Esophagus muscularis mucosa (tissue), 4 donors: ENCODE measurements at regions not wholly inside any gene's neighbourhood (a gene's known extent, or its start where the extent isn't known, plus 50 kb on each side); places are given as distances from the start of the nearest gene placed in this dataset.
"Not testable (repeated sequence)": the region's sequence is repeated elsewhere in the genome, so short reads cannot be mapped to it uniquely, and the experiment has no call there.

ENCODE experiments used
- DNase-seq: peaks from one replicate; pipeline ENCODE4 v3.0.0-alpha.2; 2017; ENCODE audit errors: extremely low spot score
- H3K27ac ChIP-seq, 4 donors: fragments of 200-600 bp; sonication (generic); replicated peaks in 1 of 4; 1 replicate in 3 of 4; 2 replicates in 1 of 4; pipeline ENCODE4 v1.5.1; 2016 to 2019; ENCODE audit warnings: mild to moderate bottlenecking in 1 of 4
- H3K27me3 ChIP-seq, 4 donors: fragments of 200-600 bp; sonication (generic); one replicate each; pipeline versions ENCODE4 v1.5.1 to v1.6.0; 2016 to 2019
- H3K36me3 ChIP-seq, 4 donors: fragments of 200-600 bp; sonication (generic); one replicate each; pipeline ENCODE4 v1.5.1; 2016 to 2019
- H3K4me1 ChIP-seq, 4 donors: fragments of 200-600 bp; sonication (generic); one replicate each; pipeline ENCODE4 v1.5.1; 2016 to 2019
- H3K4me3 ChIP-seq, 4 donors: fragments of 200-600 bp; sonication (generic); 1 replicate in 2 of 4; 2 replicates in 2 of 4; pipeline ENCODE4 v1.5.1; 2016 to 2019; ENCODE audit warnings: mild to moderate bottlenecking in 4 of 4, moderate library complexity in 1 of 4
- H3K9me3 ChIP-seq, 4 donors: fragments of 200-600 bp; sonication (generic); 1 replicate in 3 of 4; 2 replicates in 1 of 4; pipeline ENCODE4 v1.5.1; 2016 to 2019
- EP300 ChIP-seq: sonication (generic); formaldehyde crosslinking; IDR thresholded peaks from one replicate; pipeline ENCODE4 v1.6.1; 2017; ENCODE audit warnings: antibody characterized with exemption
- POLR2A ChIP-seq: fragments of 450-650 bp; IDR thresholded peaks from one replicate; pipeline ENCODE4 v1.6.1; 2017; ENCODE audit warnings: antibody characterized with exemption, moderate library complexity, mild to moderate bottlenecking, low read depth
- POLR2AphosphoS5 ChIP-seq, 2 donors: sonication (generic); formaldehyde crosslinking; IDR thresholded peaks; one replicate each; pipeline ENCODE4 v1.6.1; 2017; ENCODE audit warnings: antibody characterized with exemption in 2 of 2
- WGBS: methylation state at CpG from one replicate; pipeline ENCODE4 v1.1.5; 2018; 5-methylcytosine and 5-hydroxymethylcytosine counted together
- intact Hi-C: fragments of 100-400 bp; cut with DNase I; formaldehyde crosslinking; loops from one replicate; pipeline ENCODE4 v1.15.1; 2023
- TF ChIP-seq, protein P1 (sequence below), 3 experiments: fragments of 200-600 bp in 2 of 3; fragments of 450-650 bp in 1 of 3; sonication (generic) in 2 of 3; IDR thresholded peaks; one replicate each; pipeline ENCODE4 v1.5.1; 2017 to 2019; ENCODE audit warnings: antibody characterized with exemption in 3 of 3, mild to moderate bottlenecking in 2 of 3, moderate library complexity in 1 of 3

DNA sequence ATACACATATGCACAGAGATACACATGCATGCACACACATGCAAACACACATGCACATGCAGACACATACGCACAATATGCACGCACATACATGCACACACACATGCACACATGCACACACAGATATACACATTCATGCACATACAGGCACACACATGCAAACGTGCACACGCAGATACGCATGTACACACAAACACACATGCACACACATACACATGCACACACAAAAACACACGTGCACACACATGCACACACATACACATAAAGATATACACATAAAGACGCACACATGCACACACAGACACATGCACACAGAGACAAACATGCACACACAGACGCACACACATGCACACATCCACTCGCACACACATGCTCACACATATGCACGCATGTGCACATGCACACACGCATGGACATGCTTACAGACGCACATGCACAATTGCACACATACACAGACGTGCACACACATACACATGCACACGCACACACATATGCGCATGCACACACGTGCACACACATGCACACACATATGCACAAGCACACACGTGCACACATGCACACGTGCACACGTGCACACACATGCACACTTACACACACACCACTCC lies 145.2 kb downstream of the ADRA2C start:
- H3K36me3 ChIP-seq, result no peaks in the 10 kb centered on the region
- H3K4me1 ChIP-seq, result no peaks in the 10 kb centered on the region
- no peaks in the 10 kb centered on the region for H3K9me3 ChIP-seq
- intact Hi-C loops, result no loop called here
- WGBS, result 80% methylated on average over 19 of the region's 19 CpGs
- H3K27ac ChIP-seq, result no peak overlapping the region
- TF ChIP-seq POLR2A, result no peak
- TF ChIP-seq, protein P1, sequence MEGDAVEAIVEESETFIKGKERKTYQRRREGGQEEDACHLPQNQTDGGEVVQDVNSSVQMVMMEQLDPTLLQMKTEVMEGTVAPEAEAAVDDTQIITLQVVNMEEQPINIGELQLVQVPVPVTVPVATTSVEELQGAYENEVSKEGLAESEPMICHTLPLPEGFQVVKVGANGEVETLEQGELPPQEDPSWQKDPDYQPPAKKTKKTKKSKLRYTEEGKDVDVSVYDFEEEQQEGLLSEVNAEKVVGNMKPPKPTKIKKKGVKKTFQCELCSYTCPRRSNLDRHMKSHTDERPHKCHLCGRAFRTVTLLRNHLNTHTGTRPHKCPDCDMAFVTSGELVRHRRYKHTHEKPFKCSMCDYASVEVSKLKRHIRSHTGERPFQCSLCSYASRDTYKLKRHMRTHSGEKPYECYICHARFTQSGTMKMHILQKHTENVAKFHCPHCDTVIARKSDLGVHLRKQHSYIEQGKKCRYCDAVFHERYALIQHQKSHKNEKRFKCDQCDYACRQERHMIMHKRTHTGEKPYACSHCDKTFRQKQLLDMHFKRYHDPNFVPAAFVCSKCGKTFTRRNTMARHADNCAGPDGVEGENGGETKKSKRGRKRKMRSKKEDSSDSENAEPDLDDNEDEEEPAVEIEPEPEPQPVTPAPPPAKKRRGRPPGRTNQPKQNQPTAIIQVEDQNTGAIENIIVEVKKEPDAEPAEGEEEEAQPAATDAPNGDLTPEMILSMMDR (IDR thresholded peaks at IDR 0.05), result no peak
- TF ChIP-seq EP300, result no peak
- no peak for TF ChIP-seq POLR2AphosphoS5 (IDR thresholded peaks at IDR 0.05)
- H3K27me3 ChIP-seq, result peaks cover 0 to 32% (median 0%) of the 10 kb centered on the region in 4 donors
- DNase-seq, result no peak
- no peak overlapping the region for H3K4me3 ChIP-seq

DNA sequence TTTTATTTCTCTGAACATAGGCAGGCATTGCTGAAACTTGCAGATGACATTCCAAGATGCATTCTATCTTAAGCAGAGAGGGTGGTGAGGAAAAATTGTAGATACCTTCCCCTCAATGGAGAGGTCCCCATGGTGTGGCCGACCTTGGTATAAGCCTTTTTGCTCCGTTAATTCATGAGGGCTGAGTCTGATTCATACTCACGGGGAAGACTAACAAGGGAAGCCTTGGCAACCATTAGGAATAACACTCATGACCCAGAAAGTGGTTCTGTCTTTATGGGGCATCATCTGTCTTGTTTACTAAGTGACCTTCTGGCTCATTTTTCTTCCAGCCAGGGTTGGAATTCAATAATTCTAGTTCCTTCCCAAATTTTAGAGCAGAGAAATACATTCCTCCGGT lies 148.3 kb downstream of the ADRA2C start:
- H3K36me3 ChIP-seq, H3K27ac ChIP-seq, DNase-seq, intact Hi-C loops, H3K4me3 ChIP-seq, H3K9me3 ChIP-seq, H3K4me1 ChIP-seq: not testable (repeated sequence)
- peaks cover 0 to 13% (median 0%) of the 10 kb centered on the region in 4 donors for H3K27me3 ChIP-seq
- 77% methylated on average over 4 of the region's 4 CpGs for WGBS

DNA sequence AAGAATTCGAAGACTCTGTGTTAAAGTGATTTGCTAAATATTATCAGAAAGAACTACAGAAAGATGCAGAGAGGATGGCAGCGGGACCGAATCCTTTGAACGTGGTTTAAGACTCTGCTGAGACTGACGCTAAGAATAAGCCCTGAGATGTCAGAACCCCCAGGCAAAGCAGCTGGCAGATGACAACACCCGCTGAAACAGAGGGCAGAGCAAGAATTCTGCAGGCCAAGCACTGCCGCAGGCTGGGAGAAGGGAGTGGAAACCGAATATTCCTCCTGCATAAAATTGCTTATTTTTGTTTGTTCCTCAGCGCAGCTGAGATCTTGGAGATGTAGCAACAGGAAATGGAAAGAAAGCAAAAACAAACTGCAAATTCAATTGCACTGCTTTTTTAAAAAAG lies 153.3 kb downstream of the ADRA2C start:
- 53% methylated on average over 9 of the region's 9 CpGs for WGBS
- H3K4me1 ChIP-seq, H3K4me3 ChIP-seq, intact Hi-C loops, H3K36me3 ChIP-seq, DNase-seq, H3K9me3 ChIP-seq, H3K27me3 ChIP-seq, H3K27ac ChIP-seq: not testable (repeated sequence)

GRCh38 chr4:3921902-3922301 lies 155.7 kb downstream of the ADRA2C start:
- intact Hi-C loops, H3K36me3 ChIP-seq, H3K27ac ChIP-seq, H3K27me3 ChIP-seq, H3K4me1 ChIP-seq, H3K4me3 ChIP-seq, DNase-seq, H3K9me3 ChIP-seq: not testable (repeated sequence)
- WGBS, result 79% methylated on average over 3 of the region's 3 CpGs

DNA sequence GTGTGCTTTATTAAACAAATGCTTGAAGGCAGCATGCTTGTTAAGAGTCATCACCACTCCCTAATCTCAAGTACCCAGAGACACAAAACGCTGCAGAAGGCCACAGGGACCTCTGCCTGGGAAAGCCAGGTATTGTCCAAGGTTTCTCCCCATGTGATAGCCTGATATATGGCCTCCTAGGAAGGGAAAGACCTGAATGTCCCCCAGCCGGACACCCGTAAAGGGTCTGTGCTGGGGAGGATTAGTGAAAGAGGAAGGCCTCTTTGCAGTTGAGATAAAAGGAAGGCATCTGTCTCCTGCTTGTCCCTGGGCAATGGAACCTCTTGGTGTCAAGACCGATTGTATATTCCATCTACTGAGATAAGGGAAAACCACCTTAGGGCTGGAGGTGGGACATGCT lies 159.7 kb downstream of the ADRA2C start:
- WGBS, result 56% methylated on average over 3 of the region's 4 CpGs
- H3K27ac ChIP-seq, H3K4me3 ChIP-seq, intact Hi-C loops, H3K9me3 ChIP-seq, H3K4me1 ChIP-seq, DNase-seq, H3K36me3 ChIP-seq: not testable (repeated sequence)
- H3K27me3 ChIP-seq, result peaks cover 0 to 12% (median 0%) of the 10 kb centered on the region in 4 donors

GRCh38 chr4:3926271-3926670 lies 160.1 kb downstream of the ADRA2C start:
- H3K27ac ChIP-seq, H3K9me3 ChIP-seq, H3K4me1 ChIP-seq, H3K36me3 ChIP-seq, DNase-seq, H3K4me3 ChIP-seq, intact Hi-C loops: not testable (repeated sequence)
- WGBS, result 47% methylated on average over 10 of the region's 10 CpGs
- peaks cover 0 to 12% (median 0%) of the 10 kb centered on the region in 4 donors for H3K27me3 ChIP-seq

- WGBS, result 67% methylated on average over 4 of the region's 11 CpGs
- H3K27ac ChIP-seq, intact Hi-C loops, H3K4me3 ChIP-seq, H3K36me3 ChIP-seq, H3K9me3 ChIP-seq, H3K4me1 ChIP-seq, DNase-seq: not testable (repeated sequence)
- H3K27me3 ChIP-seq, result peaks cover 0 to 12% (median 0%) of the 10 kb centered on the region in 4 donors
These were observed 161.0 kb downstream of the ADRA2C start for GRCh38 chr4:3926969-3927755.

- DNase-seq, H3K27ac ChIP-seq, H3K9me3 ChIP-seq, H3K36me3 ChIP-seq, H3K4me3 ChIP-seq, H3K4me1 ChIP-seq, intact Hi-C loops: not testable (repeated sequence)
- H3K27me3 ChIP-seq, result peaks cover 0 to 18% (median 0%) of the 10 kb centered on the region in 4 donors
- WGBS, result 78% methylated on average over 8 of the region's 8 CpGs
These were observed 163.2 kb downstream of the ADRA2C start for GRCh38 chr4:3929431-3929830.

- H3K4me3 ChIP-seq, DNase-seq, H3K4me1 ChIP-seq, H3K27ac ChIP-seq, intact Hi-C loops, H3K9me3 ChIP-seq, H3K36me3 ChIP-seq: not testable (repeated sequence)
- H3K27me3 ChIP-seq, result peaks cover 0 to 33% (median 0%) of the 10 kb centered on the region in 4 donors
- WGBS, result 70% methylated on average over 8 of the region's 8 CpGs
These were observed 166.5 kb downstream of the ADRA2C start for GRCh38 chr4:3932734-3933133.

GRCh38 chr4:3935406-3935805 lies 169.2 kb downstream of the ADRA2C start:
- H3K9me3 ChIP-seq, H3K36me3 ChIP-seq, DNase-seq, intact Hi-C loops, H3K27ac ChIP-seq, H3K4me1 ChIP-seq, H3K4me3 ChIP-seq: not testable (repeated sequence)
- 92% methylated on average over 10 of the region's 10 CpGs for WGBS
- H3K27me3 ChIP-seq, result peaks cover 0 to 40% (median 0%) of the 10 kb centered on the region in 4 donors
